Fibroblast of upper back skin (primary cell): ENCODE measurements at regions not wholly inside any gene's neighbourhood (a gene's known extent, or its start where the extent isn't known, plus 50 kb on each side); places are given as distances from the start of the nearest gene placed in this dataset.
A peak's percentile ranks its signal among the peaks of the same experiment; 100 is the strongest.
"Not testable (repeated sequence)": the region's sequence is repeated elsewhere in the genome, so short reads cannot be mapped to it uniquely, and the experiment has no call there.

Source experiments
- DNase-seq: peaks from one replicate; pipeline ENCODE4 v3.0.0-alpha.2; 2013

- DNase-seq = peak; percentile 84
Measured at GRCh38 chr7:104956753-104957450, 57.1 kb upstream of the KMT2E start.

GRCh38 chr7:104958371-104958865 lies 55.6 kb upstream of the KMT2E start:
- DNase-seq = no peak

GRCh38 chr7:104959483-104959882 lies 54.5 kb upstream of the KMT2E start:
- DNase-seq = not testable (repeated sequence)

DNA sequence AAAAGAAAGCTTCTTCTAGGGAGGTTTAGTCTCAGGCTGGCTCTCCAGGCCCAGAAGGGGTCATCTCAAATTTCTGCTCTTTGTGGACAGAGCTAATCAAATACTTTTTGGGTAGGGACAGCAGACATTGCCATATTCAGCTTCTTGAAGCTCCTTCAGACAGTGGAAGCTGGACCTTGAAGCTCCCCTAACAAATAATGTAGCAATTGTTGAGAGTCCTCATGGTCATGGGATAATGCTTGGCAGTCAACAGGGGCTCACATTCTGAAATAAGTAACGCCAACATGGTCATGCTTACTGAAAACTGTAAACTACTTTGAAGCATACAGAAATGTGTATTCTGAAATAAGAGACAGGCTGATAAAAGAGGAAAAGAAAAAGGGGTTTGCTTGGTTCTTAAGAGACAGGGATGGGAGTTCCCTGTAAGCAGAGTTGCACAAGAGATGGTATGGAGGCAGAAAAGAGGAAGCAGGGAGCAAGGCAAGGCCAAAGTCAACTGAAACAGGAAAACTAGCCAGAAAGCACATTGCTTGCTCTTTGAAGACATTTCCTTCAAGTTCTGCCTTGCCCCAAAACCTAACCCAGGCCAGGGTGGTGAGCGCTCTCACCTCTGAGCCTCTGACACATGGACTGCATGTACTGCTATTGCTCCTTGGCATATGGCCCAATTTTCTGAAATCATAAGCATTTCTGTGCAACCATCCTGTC lies 53.1 kb upstream of the KMT2E start:
- DNase-seq = no peak

- DNase-seq = no peak
Measured at GRCh38 chr7:104961821-104962220, 52.2 kb upstream of the KMT2E start.

DNA sequence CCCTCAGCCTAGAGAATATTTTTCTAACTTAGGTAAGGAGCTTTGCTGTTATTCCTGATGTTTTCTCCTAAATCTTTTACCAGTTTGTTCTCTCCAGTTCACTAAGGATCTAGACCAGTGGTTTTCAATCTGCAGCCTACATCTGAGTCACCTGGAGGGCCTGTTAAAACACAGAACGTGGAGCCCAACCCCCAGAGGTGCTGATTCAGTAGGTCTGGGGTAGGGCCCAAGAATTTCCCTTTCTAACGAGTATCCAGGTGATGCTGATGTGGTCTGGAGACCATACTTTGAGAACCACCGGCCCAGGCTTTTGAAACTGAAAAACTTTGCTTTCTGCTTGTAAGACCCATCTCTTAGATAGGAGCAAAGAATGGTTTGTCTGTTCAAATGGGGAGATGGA lies 51.2 kb upstream of the KMT2E start:
- DNase-seq = no peak

GRCh38 chr7:104963378-104963990 lies 50.5 kb upstream of the KMT2E start:
- no peak for DNase-seq

DNA sequence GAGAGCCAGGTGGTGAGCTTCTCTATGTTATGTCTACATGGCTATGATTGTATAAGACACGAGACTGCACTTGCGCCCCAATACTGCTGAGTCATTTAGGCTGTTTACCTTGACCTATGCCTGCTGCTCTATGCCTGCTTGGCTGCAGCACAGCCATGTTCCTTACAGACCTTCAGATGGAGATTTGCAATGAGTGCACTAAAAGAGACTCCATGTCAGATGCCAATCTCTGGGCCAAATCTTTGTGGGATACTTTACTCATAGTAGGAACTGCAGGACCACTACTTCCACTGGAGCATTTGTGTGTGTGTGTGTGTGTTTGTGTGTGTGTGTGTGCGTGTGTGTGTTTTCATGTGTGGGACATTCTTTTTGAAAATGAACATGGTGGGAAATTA lies 50.0 kb upstream of the KMT2E start:
- peak; percentile 55 for DNase-seq
